HCT116 (cell line): ENCODE measurements at regions not wholly inside any gene's neighbourhood (a gene's known extent, or its start where the extent isn't known, plus 50 kb on each side); places are given as distances from the start of the nearest gene placed in this dataset.

Experiments used
- ATAC-seq: fragments of 200-7000 bp; cut with Tn5 transposase; 2 replicates; pipeline ENCODE4 v1.9.1; 2020; ENCODE audit warnings: mild to moderate bottlenecking, moderate library complexity
- BruUV-seq: library from RNA; stranded (reverse); fragments of 400-500 nt; replicated peaks from 2 replicates; lab custom pipeline; 2021; lab: Mats Ljungman, UMichigan
- CTCF ChIA-PET: fragments of 300-600 bp; sonication (Branson Sonifier 250); formaldehyde crosslinking; loops from one replicate; lab custom pipeline; 2021; ENCODE audit warnings: antibody characterized with exemption; lab: Charles Lee
- POLR2A ChIA-PET: fragments of 300-600, 350-600 bp; sonication (Branson Sonifier 250); formaldehyde crosslinking; loops from one replicate; lab custom pipeline; 2021; ENCODE audit warnings: antibody characterized with exemption; lab: Charles Lee
- RAD21 ChIA-PET, 2 experiments: fragments of 300-600 bp; sonication (Branson Sonifier 250); formaldehyde crosslinking; loops; one replicate each; lab custom pipeline; 2023; ENCODE audit warnings: low total read pairs in 2 of 2; ENCODE audit not compliant: uncharacterized antibody in 2 of 2, unreplicated experiment in 2 of 2, low non-redundant PET in 1 of 2; lab: Charles Lee
- DNase-seq: peaks from one replicate; pipeline ENCODE4 v3.0.0-alpha.2; 2010; ENCODE audit warnings: low read depth, low spot score
- H2AFZ ChIP-seq: fragments of 200-600 bp; shearing (Covaris generic), sonication (generic); 2 replicates; pipeline ENCODE4 v1.6.1; 2017; ENCODE audit warnings: low read depth, mixed run types, mixed read lengths, antibody characterized with exemption, low read length; ENCODE audit not compliant: poor library complexity, severe bottlenecking
- H3K27ac ChIP-seq: 2 replicates; pipeline ENCODE4 v1.5.1; 2012; ENCODE audit warnings: low read depth, low read length
- H3K27me3 ChIP-seq: fragments of 200-600 bp; sonication (generic); 2 replicates; pipeline ENCODE4 v1.6.1; 2016; ENCODE audit warnings: mixed run types, low read length, mixed read lengths; ENCODE audit not compliant: insufficient read depth
- H3K36me3 ChIP-seq, 2 experiments: fragments of 200-500 bp in 1 of 2; fragments of 200-600 bp in 1 of 2; sonication (Bioruptor generic) in 1 of 2; sonication (generic) in 1 of 2; 2 replicates each; pipeline versions ENCODE4 v1.5.1 to v1.6.1; 2014 to 2016; ENCODE audit warnings: low read length in 2 of 2, inconsistent platforms in 1 of 2, mixed read lengths in 1 of 2, mixed run types in 1 of 2; ENCODE audit not compliant: insufficient read depth in 2 of 2, control insufficient read depth in 1 of 2
- H3K4me1 ChIP-seq, 2 experiments: fragments of 200-600 bp in 1 of 2; sonication (generic) in 1 of 2; 2 replicates each; pipeline versions ENCODE4 v1.5.1 to v1.6.1; 2012 to 2017; ENCODE audit warnings: low read length in 2 of 2, inconsistent platforms in 1 of 2, mild to moderate bottlenecking in 1 of 2, mixed read lengths in 1 of 2, mixed run types in 1 of 2, moderate library complexity in 1 of 2; ENCODE audit not compliant: insufficient read depth in 2 of 2, control insufficient read depth in 1 of 2
- H3K4me2 ChIP-seq: fragments of 200-600 bp; sonication (generic); 2 replicates; pipeline ENCODE4 v1.6.1; 2017; ENCODE audit warnings: mixed run types, low read length, mixed read lengths
- H3K4me3 ChIP-seq, 2 experiments: fragments of 200-600 bp in 1 of 2; sonication (generic) in 1 of 2; replicated peaks in 1 of 2; 2 replicates each; pipeline ENCODE4 v1.5.1; 2011 to 2016; ENCODE audit warnings: low read length in 2 of 2, control low read depth in 1 of 2, low read depth in 1 of 2, mild to moderate bottlenecking in 1 of 2, mixed read lengths in 1 of 2, mixed run types in 1 of 2
- H3K79me2 ChIP-seq: fragments of 200-600 bp; sonication (generic); 2 replicates; pipeline ENCODE4 v1.6.1; 2017; ENCODE audit warnings: mild to moderate bottlenecking, mixed run types, low read length, moderate library complexity, mixed read lengths; ENCODE audit not compliant: insufficient read depth
- H3K9ac ChIP-seq: fragments of 200-600 bp; sonication (generic); 2 replicates; pipeline ENCODE4 v1.6.1; 2016; ENCODE audit warnings: low read length, mixed read lengths
- H3K9me2 ChIP-seq: fragments of 200-600 bp; sonication (generic), shearing (Covaris generic); 2 replicates; pipeline ENCODE4 v1.6.1; 2017; ENCODE audit warnings: mixed run types, mild to moderate bottlenecking, moderate library complexity; ENCODE audit not compliant: insufficient read depth
- H3K9me3 ChIP-seq, 2 experiments: fragments of 200-500 bp in 1 of 2; fragments of 200-600 bp in 1 of 2; sonication (Bioruptor generic) in 1 of 2; sonication (generic) in 1 of 2; 2 replicates each; pipeline ENCODE4 v1.6.1; 2014 to 2017; ENCODE audit warnings: low read length in 2 of 2, mixed read lengths in 2 of 2, inconsistent platforms in 1 of 2, low read depth in 1 of 2, mild to moderate bottlenecking in 1 of 2, mixed run types in 1 of 2, moderate library complexity in 1 of 2; ENCODE audit not compliant: control insufficient read depth in 1 of 2, insufficient read depth in 1 of 2
- H4K20me1 ChIP-seq: fragments of 200-600 bp; sonication (generic), shearing (Covaris generic); 2 replicates; pipeline ENCODE4 v1.6.1; 2017; ENCODE audit warnings: mixed run types, mild to moderate bottlenecking, moderate library complexity; ENCODE audit not compliant: insufficient read depth
- ATF3 ChIP-seq: IDR thresholded peaks from 2 replicates; pipeline ENCODE4 v1.6.1; 2012
- CEBPB ChIP-seq: IDR thresholded peaks from 2 replicates; pipeline ENCODE4 v1.6.1; 2012; ENCODE audit warnings: low read depth
- EGR1 ChIP-seq: IDR thresholded peaks from 2 replicates; pipeline ENCODE4 v1.6.1; 2012; ENCODE audit warnings: low read depth
- ELF1 ChIP-seq: IDR thresholded peaks from 2 replicates; pipeline ENCODE4 v1.6.1; 2012; ENCODE audit warnings: low read depth, borderline replicate concordance
- EZH2 ChIP-seq: fragments of 200-600 bp; sonication (generic); IDR thresholded peaks from 2 replicates; pipeline ENCODE4 v1.6.1; 2017; ENCODE audit warnings: antibody characterized with exemption, mixed run types
- EZH2phosphoT487 ChIP-seq: fragments of 200-600 bp; IDR thresholded peaks from 2 replicates; pipeline ENCODE4 v1.6.1; 2018; ENCODE audit warnings: antibody characterized with exemption, borderline replicate concordance
- FOSL1 ChIP-seq: IDR thresholded peaks from 2 replicates; pipeline ENCODE4 v1.6.1; 2012; ENCODE audit warnings: low read depth
- POLR2AphosphoS5 ChIP-seq: IDR thresholded peaks from 2 replicates; pipeline ENCODE4 v1.6.1; 2011; ENCODE audit warnings: mild to moderate bottlenecking, low read depth, low read length, moderate library complexity
- RAD21 ChIP-seq: IDR thresholded peaks from 2 replicates; pipeline ENCODE4 v1.6.1; 2012; ENCODE audit warnings: low read depth, mild to moderate bottlenecking
- SIN3A ChIP-seq: IDR thresholded peaks from 2 replicates; pipeline ENCODE4 v1.6.1; 2012; ENCODE audit warnings: low read depth
- TCF7L2 ChIP-seq: IDR thresholded peaks from 2 replicates; pipeline ENCODE4 v1.7.0; 2011; ENCODE audit warnings: borderline replicate concordance, inconsistent platforms; ENCODE audit not compliant: insufficient read depth, insufficient read length; ENCODE audit errors: extremely low read depth
- YY1 ChIP-seq: IDR thresholded peaks from 2 replicates; pipeline ENCODE4 v1.6.1; 2011; ENCODE audit warnings: low read length, low read depth, moderate library complexity, mild to moderate bottlenecking; ENCODE audit not compliant: insufficient replicate concordance; ENCODE audit errors: extremely low read depth
- ZBTB33 ChIP-seq: IDR thresholded peaks from 2 replicates; pipeline ENCODE4 v1.6.1; 2011; ENCODE audit warnings: mild to moderate bottlenecking, low read length, moderate library complexity; ENCODE audit not compliant: insufficient replicate concordance; ENCODE audit errors: extremely low read depth
- ZFX ChIP-seq: fragments of 450-650 bp; IDR thresholded peaks from 2 replicates; pipeline ENCODE4 v1.6.1; 2017
- ZNF274 ChIP-seq: fragments of 200-500 bp; sonication (Bioruptor generic); IDR thresholded peaks from 2 replicates; pipeline ENCODE4 v1.6.1; 2014; ENCODE audit warnings: mild to moderate bottlenecking, low read depth, low read length, inconsistent platforms
- intact Hi-C: fragments of 100-400 bp; cut with micrococcal nuclease; formaldehyde crosslinking; loops from 2 replicates; pipeline ENCODE4 v1.10.0; 2022
- TF ChIP-seq, protein P1 (sequence below): IDR thresholded peaks from 2 replicates; pipeline ENCODE4 v1.6.1; 2012; ENCODE audit warnings: low read depth
- TF ChIP-seq, protein P2 (sequence below): IDR thresholded peaks from 2 replicates; pipeline ENCODE4 v1.6.1; 2012

DNA sequence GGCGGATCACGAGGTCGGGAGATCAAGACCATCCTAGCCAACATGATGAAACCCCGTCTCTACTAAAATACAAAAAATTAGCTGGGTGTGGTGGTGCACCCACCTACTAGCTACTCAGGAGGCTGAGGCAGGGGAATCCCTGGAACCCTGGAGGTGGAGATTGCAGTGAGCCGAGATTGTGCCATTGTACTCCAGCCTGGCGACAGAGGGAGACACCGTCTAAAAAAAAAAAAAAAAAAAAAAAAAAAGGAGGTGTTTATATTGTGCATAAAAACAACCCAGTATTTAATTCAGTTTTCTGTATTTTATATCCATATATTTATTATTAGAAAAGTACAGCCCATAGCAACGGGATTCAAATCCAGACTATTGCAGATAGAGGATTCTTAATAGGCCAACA lies 129.1 kb upstream of the SOX2 start:
- Histone ChIP-seq H2AFZ (no peak overlapping the region), H3K27me3 (no peaks in the 10 kb centered on the region), H3K4me1 (no peaks in the 10 kb centered on the region), H3K9me2 (no peaks in the 10 kb centered on the region), H3K4me2 (no peak overlapping the region), H3K4me3 (no peak overlapping the region), H3K27ac (no peak overlapping the region), H3K79me2 (no peaks in the 10 kb centered on the region), H4K20me1 (no peaks in the 10 kb centered on the region; the same call in 1 of the 2 replicates), H3K9ac (no peak overlapping the region), H3K9me3 (no peaks in the 10 kb centered on the region), H3K36me3 (no peaks in the 10 kb centered on the region)
- RAD21 ChIA-PET: no interaction called here
- intact Hi-C loops: no loop called here
- CTCF ChIA-PET: no interaction called here
- DNase-seq (no peak), ATAC-seq (no peak)
- POLR2A ChIA-PET: no interaction called here
- TF ChIP-seq YY1 (no peak), FOSL1 (no peak), EGR1 (no peak), ZNF274 (no peak), POLR2AphosphoS5 (no peak), ZBTB33 (no peak), RAD21 (no peak), CEBPB (no peak), SIN3A (no peak), ATF3 (no peak), ELF1 (no peak), ZFX (no peak), EZH2phosphoT487 (no peak), TCF7L2 (no peak), EZH2 (no peak)
- TF ChIP-seq, protein P1, sequence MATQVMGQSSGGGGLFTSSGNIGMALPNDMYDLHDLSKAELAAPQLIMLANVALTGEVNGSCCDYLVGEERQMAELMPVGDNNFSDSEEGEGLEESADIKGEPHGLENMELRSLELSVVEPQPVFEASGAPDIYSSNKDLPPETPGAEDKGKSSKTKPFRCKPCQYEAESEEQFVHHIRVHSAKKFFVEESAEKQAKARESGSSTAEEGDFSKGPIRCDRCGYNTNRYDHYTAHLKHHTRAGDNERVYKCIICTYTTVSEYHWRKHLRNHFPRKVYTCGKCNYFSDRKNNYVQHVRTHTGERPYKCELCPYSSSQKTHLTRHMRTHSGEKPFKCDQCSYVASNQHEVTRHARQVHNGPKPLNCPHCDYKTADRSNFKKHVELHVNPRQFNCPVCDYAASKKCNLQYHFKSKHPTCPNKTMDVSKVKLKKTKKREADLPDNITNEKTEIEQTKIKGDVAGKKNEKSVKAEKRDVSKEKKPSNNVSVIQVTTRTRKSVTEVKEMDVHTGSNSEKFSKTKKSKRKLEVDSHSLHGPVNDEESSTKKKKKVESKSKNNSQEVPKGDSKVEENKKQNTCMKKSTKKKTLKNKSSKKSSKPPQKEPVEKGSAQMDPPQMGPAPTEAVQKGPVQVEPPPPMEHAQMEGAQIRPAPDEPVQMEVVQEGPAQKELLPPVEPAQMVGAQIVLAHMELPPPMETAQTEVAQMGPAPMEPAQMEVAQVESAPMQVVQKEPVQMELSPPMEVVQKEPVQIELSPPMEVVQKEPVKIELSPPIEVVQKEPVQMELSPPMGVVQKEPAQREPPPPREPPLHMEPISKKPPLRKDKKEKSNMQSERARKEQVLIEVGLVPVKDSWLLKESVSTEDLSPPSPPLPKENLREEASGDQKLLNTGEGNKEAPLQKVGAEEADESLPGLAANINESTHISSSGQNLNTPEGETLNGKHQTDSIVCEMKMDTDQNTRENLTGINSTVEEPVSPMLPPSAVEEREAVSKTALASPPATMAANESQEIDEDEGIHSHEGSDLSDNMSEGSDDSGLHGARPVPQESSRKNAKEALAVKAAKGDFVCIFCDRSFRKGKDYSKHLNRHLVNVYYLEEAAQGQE: no peak
- TF ChIP-seq, protein P2, sequence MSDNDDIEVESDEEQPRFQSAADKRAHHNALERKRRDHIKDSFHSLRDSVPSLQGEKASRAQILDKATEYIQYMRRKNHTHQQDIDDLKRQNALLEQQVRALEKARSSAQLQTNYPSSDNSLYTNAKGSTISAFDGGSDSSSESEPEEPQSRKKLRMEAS: no peak
- no TSS peak for BruUV-seq
